Esophagus squamous epithelium (tissue), 4 donors: ENCODE measurements at regions not wholly inside any gene's neighbourhood (a gene's known extent, or its start where the extent isn't known, plus 50 kb on each side); places are given as distances from the start of the nearest gene placed in this dataset.

Source experiments
- POLR2A ChIP-seq, 4 donors: fragments of 450-650 bp; IDR thresholded peaks; one replicate each; pipeline ENCODE4 v1.6.1; 2017; ENCODE audit warnings: antibody characterized with exemption in 4 of 4, mild to moderate bottlenecking in 4 of 4, moderate library complexity in 3 of 4
- TF ChIP-seq, protein P1 (sequence below), 6 experiments: fragments of 450-650 bp in 4 of 6; fragments of 200-600 bp in 2 of 6; sonication (generic) in 2 of 6; IDR thresholded peaks; one replicate each; pipeline ENCODE4 v1.5.1; 2016 to 2019; ENCODE audit warnings: antibody characterized with exemption in 6 of 6, mild to moderate bottlenecking in 4 of 6, moderate library complexity in 4 of 6

DNA sequence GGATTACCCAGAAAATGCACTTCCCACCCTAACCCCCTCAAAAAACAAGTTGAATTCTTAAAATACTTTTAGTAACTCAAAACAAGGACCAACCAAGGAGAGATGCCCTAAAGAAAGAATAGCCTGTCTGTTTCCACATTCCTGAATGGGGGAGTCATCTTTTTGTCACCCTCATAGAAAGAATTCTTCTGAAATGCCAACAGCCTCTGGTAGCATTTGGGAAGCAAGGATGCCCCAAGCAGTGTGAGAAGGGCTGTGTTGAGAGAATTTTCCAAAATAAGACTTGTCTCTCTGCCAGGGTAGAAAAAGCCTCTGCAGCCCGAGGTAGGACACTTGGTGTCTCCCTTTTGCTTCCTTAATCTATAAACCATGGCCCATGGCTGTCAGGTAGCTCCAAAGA is 173.1 kb upstream of the VCX3A start:
- TF ChIP-seq POLR2A (IDR thresholded peaks at IDR 0.05): no peak
- TF ChIP-seq, protein P1, sequence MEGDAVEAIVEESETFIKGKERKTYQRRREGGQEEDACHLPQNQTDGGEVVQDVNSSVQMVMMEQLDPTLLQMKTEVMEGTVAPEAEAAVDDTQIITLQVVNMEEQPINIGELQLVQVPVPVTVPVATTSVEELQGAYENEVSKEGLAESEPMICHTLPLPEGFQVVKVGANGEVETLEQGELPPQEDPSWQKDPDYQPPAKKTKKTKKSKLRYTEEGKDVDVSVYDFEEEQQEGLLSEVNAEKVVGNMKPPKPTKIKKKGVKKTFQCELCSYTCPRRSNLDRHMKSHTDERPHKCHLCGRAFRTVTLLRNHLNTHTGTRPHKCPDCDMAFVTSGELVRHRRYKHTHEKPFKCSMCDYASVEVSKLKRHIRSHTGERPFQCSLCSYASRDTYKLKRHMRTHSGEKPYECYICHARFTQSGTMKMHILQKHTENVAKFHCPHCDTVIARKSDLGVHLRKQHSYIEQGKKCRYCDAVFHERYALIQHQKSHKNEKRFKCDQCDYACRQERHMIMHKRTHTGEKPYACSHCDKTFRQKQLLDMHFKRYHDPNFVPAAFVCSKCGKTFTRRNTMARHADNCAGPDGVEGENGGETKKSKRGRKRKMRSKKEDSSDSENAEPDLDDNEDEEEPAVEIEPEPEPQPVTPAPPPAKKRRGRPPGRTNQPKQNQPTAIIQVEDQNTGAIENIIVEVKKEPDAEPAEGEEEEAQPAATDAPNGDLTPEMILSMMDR (IDR thresholded peaks at IDR 0.05): no peak
